HG02588 (cell line): ENCODE measurements at regions not wholly inside any gene's neighbourhood (a gene's known extent, or its start where the extent isn't known, plus 50 kb on each side); places are given as distances from the start of the nearest gene placed in this dataset.

Experiments
- ATAC-seq: cut with Tn5 transposase; IDR thresholded peaks from one replicate; pipeline ENCODE4 v1.9.1; 2021; ENCODE audit warnings: mild to moderate bottlenecking, moderate library complexity; ENCODE audit not compliant: unreplicated experiment

GRCh38 chr1:72848997-72849396 lies 566.7 kb upstream of the NEGR1 start:
- no peak for ATAC-seq

GRCh38 chr1:72847651-72848050 lies 565.3 kb upstream of the NEGR1 start:
- no peak for ATAC-seq

DNA sequence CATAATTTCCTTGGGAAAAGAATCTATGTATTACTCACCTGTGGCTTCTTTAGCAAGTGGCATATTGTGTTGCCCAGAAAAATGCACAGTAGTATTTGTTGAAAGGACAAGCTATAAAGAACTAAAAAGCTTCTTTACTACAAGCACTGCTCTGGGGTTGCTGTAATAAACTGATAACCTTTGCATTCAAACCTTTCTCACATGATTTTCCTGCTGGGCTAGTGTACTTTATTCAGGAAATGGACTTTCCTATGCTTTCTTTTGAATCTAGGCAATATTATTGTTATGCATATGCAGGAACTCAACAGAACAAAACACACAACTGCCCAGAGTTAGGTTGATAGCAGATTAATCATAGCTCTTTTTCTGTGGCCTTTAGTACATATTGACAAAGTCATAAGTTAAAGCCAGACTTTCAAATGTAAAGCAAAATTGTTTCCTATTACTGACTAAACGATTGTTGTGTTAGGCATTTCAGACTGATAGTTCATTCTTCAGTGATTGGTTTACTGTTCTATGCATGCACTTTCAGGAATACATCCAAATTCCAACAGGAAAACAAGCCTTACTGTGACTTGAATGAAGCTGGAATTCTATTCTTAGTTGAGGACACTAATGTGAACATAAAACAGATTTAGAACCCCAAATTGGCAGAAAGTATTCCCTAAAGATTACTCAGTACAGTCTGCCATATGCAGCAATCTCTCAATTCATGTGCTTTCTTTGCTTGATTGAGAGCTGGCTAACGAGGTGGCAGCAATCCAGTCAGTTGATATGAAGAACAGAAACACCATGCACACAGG lies 564.3 kb upstream of the NEGR1 start:
- no peak for ATAC-seq

DNA sequence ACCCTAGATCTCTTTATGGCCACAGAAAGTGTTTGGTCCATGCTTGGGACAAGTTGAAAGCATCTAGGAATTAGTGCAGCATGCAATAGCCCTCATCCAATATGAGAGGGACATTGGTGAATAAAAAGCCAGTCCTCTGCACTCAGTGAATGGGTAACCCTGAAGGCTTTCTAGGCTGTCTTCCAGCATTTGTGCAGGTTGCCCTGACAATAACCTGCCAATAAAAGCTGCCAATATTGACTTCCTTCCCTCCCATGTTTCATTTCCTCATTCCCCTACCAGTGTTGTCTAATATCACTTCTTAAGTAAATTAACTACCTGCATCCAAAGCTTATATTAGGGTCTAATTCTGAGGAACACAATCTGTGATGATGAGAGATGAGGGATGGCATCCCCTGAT lies 563.6 kb upstream of the NEGR1 start:
- ATAC-seq: no peak

DNA sequence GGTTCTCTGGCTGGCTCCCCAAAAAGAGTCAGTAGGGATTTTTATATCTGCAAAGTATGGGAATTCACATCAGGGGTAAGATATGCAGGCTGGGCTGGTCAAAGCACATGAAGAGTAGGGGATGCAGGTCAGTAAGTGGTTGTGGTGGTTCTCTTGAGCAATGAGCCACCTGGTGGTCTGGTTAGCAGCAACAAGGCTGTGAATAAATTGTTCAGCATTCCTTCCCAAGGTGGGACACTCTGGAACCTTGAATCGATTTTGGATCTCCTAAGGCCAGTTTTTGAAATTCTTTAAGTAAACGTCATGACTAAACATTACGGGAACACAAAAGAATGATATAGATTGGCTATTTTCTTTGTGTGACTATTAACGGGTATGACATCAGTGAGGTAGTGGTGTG lies 563.0 kb upstream of the NEGR1 start:
- ATAC-seq: no peak

GRCh38 chr1:72837781-72838180 lies 555.4 kb upstream of the NEGR1 start:
- no peak for ATAC-seq

GRCh38 chr1:72830606-72831390 lies 548.5 kb upstream of the NEGR1 start:
- ATAC-seq: no peak

GRCh38 chr1:72827278-72827677 lies 544.9 kb upstream of the NEGR1 start:
- ATAC-seq: no peak

DNA sequence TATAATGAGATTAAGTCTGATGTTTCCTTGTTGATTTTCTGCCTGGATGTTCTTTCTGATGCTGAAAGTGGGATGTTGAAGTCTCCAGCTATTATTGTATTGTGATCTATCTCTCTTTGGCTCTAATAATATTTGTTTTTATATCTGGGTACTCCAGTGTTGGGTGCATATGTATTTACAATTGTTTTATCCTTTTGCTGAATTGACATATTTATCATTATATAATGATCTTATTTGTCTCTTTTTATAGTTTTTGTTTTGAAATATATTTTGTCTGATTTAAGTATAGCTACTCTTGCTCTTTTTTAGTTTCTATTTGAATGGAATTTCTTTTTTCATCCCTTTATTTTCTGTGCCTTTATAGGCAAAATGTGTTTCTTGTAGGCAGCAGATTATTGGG lies 522.2 kb upstream of the NEGR1 start:
- ATAC-seq: no peak

DNA sequence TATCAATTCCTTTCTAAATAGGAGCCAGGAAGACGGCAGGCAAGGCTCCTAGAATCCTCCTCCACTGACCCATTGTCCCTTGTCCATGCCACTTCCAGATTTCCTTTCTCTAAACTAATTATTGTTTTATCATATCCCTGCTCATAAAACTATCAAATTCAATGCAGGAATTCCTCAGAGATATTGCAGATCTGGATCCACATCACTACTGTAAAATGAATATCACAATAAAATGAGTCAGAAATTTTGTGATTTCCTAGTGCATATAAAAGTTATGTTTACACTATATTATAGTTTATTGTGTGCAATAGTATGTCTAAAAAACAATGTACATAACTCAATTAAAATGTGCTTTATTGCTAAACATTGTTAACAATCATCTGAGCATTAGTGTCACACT lies 498.7 kb upstream of the NEGR1 start:
- no peak for ATAC-seq

GRCh38 chr1:72780212-72780611 lies 497.9 kb upstream of the NEGR1 start:
- no peak for ATAC-seq

GRCh38 chr1:72777918-72778317 lies 495.6 kb upstream of the NEGR1 start:
- ATAC-seq: no peak

DNA sequence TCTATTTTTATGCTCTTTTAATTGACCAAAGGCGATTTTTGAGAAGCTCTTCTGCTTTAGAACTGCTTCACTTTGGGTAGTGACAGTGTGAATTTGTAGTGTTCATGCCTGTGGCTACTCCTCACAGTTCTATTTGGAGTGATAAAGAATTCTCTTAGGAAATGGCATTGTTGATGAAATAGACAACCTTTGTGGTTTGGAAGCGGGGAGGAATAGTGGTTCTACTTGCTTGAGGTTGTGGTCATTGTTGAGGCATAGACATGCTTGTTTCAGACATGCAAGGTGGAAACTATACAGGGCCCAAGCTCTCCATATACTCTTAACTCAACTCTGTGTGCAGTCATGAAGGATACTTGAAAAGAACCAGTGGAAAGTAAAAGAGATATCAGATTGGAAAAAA lies 481.1 kb upstream of the NEGR1 start:
- no peak for ATAC-seq

- ATAC-seq: no peak
These were observed 477.1 kb upstream of the NEGR1 start for GRCh38 chr1:72759486-72759885.

GRCh38 chr1:72757843-72758242 lies 475.5 kb upstream of the NEGR1 start:
- ATAC-seq: no peak

GRCh38 chr1:72745413-72745812 lies 463.1 kb upstream of the NEGR1 start:
- no peak for ATAC-seq

- no peak for ATAC-seq
These were observed 452.1 kb upstream of the NEGR1 start for GRCh38 chr1:72734415-72734814.

DNA sequence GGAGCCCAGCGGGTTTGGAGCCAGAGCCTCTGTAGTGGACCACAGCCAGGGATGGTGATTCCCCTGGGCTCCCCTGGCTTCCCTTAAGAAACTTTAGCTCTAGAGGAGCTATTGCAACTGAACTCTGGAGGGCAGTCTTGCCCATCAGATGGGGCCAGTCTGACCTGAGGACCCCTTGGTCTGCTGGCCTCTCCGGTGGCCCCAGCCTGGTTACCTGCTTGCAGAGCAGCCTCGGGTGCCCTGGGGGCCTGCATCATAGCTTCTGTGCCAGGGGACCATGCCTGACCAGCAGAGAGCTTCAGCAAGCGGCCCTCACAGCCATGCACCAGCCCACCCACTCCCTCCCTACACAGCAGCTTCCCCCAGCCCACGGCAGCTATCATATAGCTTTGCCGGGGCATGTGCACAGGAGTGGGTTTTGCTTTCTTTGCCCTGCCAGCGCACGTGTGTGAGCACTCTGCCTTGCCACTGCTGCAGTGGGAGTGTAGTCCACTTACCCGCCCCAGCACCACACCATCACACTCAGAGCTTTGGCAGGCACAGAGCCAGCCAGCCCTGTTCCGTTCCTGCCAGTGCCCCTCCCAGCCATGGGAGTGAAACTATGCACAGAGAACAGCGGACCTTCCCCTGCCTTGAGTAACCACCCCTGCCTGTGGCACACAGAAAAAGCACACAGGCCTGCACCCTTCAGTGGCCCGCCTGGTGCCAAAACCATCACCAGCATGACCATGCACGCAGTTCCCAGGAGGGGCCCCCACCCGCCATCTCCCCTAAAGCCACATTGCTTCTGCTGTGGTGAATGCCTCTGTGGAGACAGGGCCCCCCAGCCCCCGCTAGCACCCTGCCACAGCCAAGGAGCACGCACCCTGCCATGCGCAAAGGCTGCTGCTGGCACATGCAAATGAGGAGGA lies 442.9 kb upstream of the NEGR1 start:
- no peak for ATAC-seq

DNA sequence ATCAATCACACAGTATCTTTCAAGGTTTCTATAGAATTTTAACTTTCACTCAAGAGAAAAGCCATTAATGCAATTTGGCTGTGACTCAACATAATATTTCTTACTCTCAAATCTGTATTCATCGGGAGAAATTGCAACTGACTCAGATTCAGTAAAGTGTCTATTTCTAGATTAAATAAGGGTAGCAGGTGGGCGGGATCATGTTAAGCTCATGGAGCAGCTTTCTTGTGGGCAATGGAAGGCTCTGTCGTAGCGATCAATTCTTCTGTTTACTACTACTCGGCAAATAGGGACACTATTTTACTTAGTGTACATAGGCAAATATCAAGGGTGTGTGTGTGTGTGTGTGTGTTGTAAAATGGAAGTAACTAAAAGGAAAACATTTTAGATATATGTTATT lies 423.6 kb upstream of the NEGR1 start:
- no peak for ATAC-seq

GRCh38 chr1:72704841-72705477 lies 422.6 kb upstream of the NEGR1 start:
- no peak for ATAC-seq

GRCh38 chr1:72697410-72697809 lies 415.1 kb upstream of the NEGR1 start:
- ATAC-seq: no peak
